ENCODE measurements at regions not wholly inside any gene's neighbourhood (a gene's known extent, or its start where the extent isn't known, plus 50 kb on each side); places are given as distances from the start of the nearest gene placed in this dataset.

- TF ChIP-seq, protein P1, sequence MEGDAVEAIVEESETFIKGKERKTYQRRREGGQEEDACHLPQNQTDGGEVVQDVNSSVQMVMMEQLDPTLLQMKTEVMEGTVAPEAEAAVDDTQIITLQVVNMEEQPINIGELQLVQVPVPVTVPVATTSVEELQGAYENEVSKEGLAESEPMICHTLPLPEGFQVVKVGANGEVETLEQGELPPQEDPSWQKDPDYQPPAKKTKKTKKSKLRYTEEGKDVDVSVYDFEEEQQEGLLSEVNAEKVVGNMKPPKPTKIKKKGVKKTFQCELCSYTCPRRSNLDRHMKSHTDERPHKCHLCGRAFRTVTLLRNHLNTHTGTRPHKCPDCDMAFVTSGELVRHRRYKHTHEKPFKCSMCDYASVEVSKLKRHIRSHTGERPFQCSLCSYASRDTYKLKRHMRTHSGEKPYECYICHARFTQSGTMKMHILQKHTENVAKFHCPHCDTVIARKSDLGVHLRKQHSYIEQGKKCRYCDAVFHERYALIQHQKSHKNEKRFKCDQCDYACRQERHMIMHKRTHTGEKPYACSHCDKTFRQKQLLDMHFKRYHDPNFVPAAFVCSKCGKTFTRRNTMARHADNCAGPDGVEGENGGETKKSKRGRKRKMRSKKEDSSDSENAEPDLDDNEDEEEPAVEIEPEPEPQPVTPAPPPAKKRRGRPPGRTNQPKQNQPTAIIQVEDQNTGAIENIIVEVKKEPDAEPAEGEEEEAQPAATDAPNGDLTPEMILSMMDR (IDR thresholded peaks at IDR 0.05) = no peak
- no peak for TF ChIP-seq EZH2 (IDR thresholded peaks at IDR 0.05; ENCODE audit: borderline replicate concordance, insufficient read depth, low read depth, low read length, poor library complexity, severe bottlenecking)
These were observed 780.6 kb downstream of the TSN start for GRCh38 chr2:122535960-122536505.
